ENCODE measurements at regions not wholly inside any gene's neighbourhood (a gene's known extent, or its start where the extent isn't known, plus 50 kb on each side); places are given as distances from the start of the nearest gene placed in this dataset.

- in situ Hi-C loops (cut with MboI; ENCODE audit: low sequenced_read_pairs), result no loop called here
- peaks cover 5% of the 10 kb centered on the region for H3K9me3 ChIP-seq (ENCODE audit: control insufficient read depth, insufficient read depth, low read length)
- no peak overlapping the region for H2BK120ac ChIP-seq (ENCODE audit: low read depth, low read length)
- H3K14ac ChIP-seq (replicated peaks; ENCODE audit: low read depth, low read length), result no peak overlapping the region
- ATAC-seq (ENCODE audit: low read depth), result no peak
- H2BK5ac ChIP-seq (ENCODE audit: low read depth, low read length, poor library complexity, severe bottlenecking), result no peak overlapping the region
- dilution Hi-C loops (cut with HindIII; ENCODE audit: low sequenced_read_pairs, unreplicated experiment), result no loop called here
- no peak overlapping the region for H3K18ac ChIP-seq (ENCODE audit: low read depth, low read length)
- H4K8ac ChIP-seq (ENCODE audit: low read depth in 2 of 2, low read length in 2 of 2), result no peak overlapping the region
- H2AK9ac ChIP-seq (replicated peaks; ENCODE audit: low read depth, low read length, poor library complexity), result no peak overlapping the region
- no peak overlapping the region for H3K4me3 ChIP-seq (ENCODE audit: insufficient read depth, low read depth, low read length)
- CTCF ChIA-PET, result no interaction called here
- intact Hi-C loops (cut with micrococcal nuclease), result no loop called here
- H3K9me1 ChIP-seq (ENCODE audit: insufficient read depth, low read length), result no peaks in the 10 kb centered on the region
- no peak overlapping the region for H2AFZ ChIP-seq (replicated peaks; ENCODE audit: low read length, poor library complexity)
- no peak overlapping the region for H3K9ac ChIP-seq (ENCODE audit: low read depth, low read length)
- no peaks in the 10 kb centered on the region for H3K4me1 ChIP-seq (ENCODE audit: control insufficient read depth, insufficient read depth, low read length)
- no peak overlapping the region for H3K4me2 ChIP-seq (ENCODE audit: low read depth, low read length)
- H3K79me1 ChIP-seq (ENCODE audit: low read depth in 1 of 2, low read length in 2 of 2), result no peaks in the 10 kb centered on the region
- WGBS, 2 experiments (ENCODE audit: extremely low coverage in 2 of 2, insufficient read length in 1 of 2), result no CpG with 5 or more reads among the region's 2 CpGs
- no peak overlapping the region for H3K4ac ChIP-seq (ENCODE audit: low read depth, low read length)
- POLR2A ChIA-PET (ENCODE audit: unreplicated experiment), result no interaction called here
- no peak overlapping the region for H3K27ac ChIP-seq (ENCODE audit: insufficient read depth, low read length)
- no peak overlapping the region for H3K56ac ChIP-seq (ENCODE audit: extremely low read depth, insufficient read depth, low read length)
- H2BK20ac ChIP-seq (ENCODE audit: low read depth, low read length), result no peak overlapping the region
- H3K36me3 ChIP-seq (ENCODE audit: control insufficient read depth, insufficient read depth, low read length), result no peaks in the 10 kb centered on the region
- no peak overlapping the region for H4K5ac ChIP-seq (ENCODE audit: low read depth, low read length)
- no peak overlapping the region for H2BK15ac ChIP-seq (ENCODE audit: low read depth, low read length)
- no peaks in the 10 kb centered on the region for H3K27me3 ChIP-seq (ENCODE audit: control insufficient read depth, insufficient read depth, low read length)
- no peak for DNase-seq
- H2AK5ac ChIP-seq (ENCODE audit: low read depth, low read length), result no peak overlapping the region
- no peak overlapping the region for H4K91ac ChIP-seq (ENCODE audit: insufficient read depth, low read depth, low read length)
- no TSS peak for BruUV-seq (replicated peaks)
- TF ChIP-seq SMC3 (IDR thresholded peaks at IDR 0.05; ENCODE audit: low read depth, low read length) (no peak), RFX5 (IDR thresholded peaks at IDR 0.05; ENCODE audit: low read depth, low read length) (no peak), BHLHE40 (IDR thresholded peaks at IDR 0.05; ENCODE audit: low read depth, low read length) (no peak), CEBPB (IDR thresholded peaks at IDR 0.05; ENCODE audit: low read depth, low read length) (no peak), MXI1 (IDR thresholded peaks at IDR 0.05; ENCODE audit: borderline replicate concordance, low read depth, low read length) (no peak), NFE2L2 (IDR thresholded peaks at IDR 0.05; ENCODE audit: low read depth, low read length) (no peak), USF2 (IDR thresholded peaks at IDR 0.05; ENCODE audit: low read depth, low read length) (no peak), ELK1 (IDR thresholded peaks at IDR 0.05; ENCODE audit: borderline replicate concordance, low read depth, low read length) (no peak), MAFK (IDR thresholded peaks at IDR 0.05; ENCODE audit: low read depth, low read length) (no peak), POLR2A (IDR thresholded peaks at IDR 0.05; ENCODE audit: low read depth, low read length) (no peak)
- H3K23ac ChIP-seq (ENCODE audit: low read depth, low read length), result no peak overlapping the region
- H4K20me1 ChIP-seq (ENCODE audit: insufficient read depth, low read length), result no peaks in the 10 kb centered on the region
Measured at GRCh38 chr5:163189023-163189553, 248.3 kb upstream of the CCNG1 start.

All from IMR-90 (cell line).